HG03135 (cell line): ENCODE measurements at regions not wholly inside any gene's neighbourhood (a gene's known extent, or its start where the extent isn't known, plus 50 kb on each side); places are given as distances from the start of the nearest gene placed in this dataset.
A peak's percentile ranks its signal among the peaks of the same experiment; 100 is the strongest.

Source experiments
- ATAC-seq: cut with Tn5 transposase; IDR thresholded peaks from one replicate; pipeline ENCODE4 v1.9.1; 2021; ENCODE audit warnings: mild to moderate bottlenecking, moderate library complexity; ENCODE audit not compliant: unreplicated experiment

- no peak for ATAC-seq
These were observed 276.4 kb upstream of the PRMT6 start for GRCh38 chr1:106780066-106780465.

DNA sequence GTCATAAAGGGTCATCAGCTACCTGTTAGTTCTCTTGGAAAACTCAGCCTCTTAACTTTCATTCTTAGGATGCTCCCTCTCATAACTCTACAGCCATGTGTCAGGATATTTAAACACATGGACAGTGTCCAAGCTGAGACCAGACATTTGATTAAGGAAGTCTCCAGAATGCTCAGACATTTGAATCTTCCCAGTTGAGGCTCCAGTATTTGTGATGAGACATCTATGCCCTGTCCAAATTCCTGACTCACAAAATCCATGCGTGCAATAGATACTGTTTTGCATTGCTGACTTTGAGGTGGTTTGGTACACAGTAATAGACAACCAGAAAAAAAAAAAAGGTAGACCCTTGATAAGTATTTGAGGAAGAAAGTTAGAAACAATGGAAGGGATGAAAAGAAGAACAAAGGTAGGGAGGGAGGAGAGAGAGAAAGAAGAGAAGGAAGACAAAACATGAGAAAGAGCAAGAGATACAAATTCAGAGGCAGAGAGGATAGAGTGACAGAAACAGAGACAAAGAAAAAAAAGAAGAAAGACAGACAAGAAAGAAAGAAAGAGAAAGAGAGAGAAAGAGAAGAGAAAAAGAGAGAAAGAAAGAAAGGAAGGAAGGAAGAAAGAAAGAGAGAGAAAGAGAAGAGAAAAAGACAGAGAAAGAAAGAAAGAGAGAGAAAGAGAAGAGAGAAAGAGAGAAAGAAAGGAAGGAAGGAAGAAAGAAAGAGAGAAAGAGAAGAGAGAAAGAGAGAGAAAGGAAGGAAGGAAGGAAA, 275.5 kb upstream of the PRMT6 start:
- no peak for ATAC-seq

DNA sequence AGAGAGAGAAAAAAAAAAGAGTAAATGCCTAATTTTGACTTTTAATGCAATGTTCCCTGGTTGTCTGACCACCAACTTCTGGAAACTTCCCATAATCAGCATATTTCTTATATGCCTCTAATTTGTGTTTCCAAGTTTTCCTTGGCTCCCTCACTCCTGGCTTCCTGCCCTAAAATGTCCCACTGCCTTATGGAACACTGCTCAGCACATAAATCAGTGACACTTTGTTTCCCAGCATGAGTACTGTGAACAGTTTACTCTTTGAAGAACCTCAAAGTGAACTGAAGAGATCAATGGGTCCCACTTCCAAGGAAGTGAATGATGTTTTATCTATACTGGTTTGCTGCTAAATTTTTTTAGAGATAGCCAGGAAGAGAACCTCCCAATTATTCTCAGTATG, 271.3 kb upstream of the PRMT6 start:
- no peak for ATAC-seq

DNA sequence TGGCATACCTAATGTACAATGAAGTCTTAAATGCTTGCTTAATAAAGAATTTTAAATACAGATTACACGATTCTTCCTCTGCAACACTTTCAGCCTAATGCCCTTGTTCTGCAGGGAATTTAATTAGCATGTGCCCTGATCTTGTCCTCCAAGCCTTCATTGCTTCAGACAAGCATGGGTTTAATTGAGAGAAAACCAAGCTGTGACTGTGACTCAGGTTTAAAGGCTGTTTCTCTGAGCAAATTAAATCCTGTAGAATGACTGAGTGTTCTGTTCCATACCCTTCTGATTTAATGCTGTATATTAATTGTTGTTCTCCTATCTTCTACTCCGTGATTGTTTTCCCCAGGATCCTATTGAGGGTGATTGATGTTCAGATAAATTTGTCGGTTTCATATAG, 269.0 kb upstream of the PRMT6 start:
- ATAC-seq: no peak

DNA sequence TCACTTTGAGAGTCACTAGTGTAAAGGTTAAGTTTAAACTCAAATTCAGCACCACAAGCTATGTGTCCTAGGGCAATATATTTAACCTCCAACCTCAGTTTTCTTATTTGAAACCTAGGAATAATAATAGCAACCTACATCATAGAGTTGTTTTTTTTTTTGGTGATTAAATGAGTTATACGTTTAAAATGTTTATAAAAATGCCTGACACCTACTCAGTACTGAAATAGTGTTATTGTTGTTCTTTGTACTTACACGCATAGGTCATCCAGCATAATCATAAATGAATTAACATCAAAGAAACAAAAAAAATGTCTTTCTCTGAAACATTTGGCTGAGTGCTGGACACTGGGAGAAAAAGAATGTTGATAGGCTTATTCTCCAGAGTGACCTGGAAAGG, 266.8 kb upstream of the PRMT6 start:
- ATAC-seq: no peak

DNA sequence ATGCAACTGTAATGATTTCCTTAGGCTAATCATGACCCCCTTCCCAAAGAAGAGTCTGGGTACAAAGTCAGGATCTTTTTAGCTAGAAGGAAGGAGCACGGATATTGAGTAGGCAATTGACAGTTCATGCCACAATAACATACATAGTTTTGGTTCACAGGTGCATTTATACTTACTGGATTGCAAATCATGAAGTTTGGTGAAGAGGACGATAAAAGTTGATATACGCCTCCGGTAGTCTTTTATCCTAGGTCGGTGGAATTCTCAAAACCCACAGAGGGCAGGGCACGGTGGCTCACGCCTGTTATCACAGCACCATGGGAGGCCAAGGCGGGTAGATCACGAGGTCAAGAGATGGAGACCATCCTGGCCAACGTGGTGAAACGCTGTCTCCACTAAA, 265.4 kb upstream of the PRMT6 start:
- no peak for ATAC-seq

- ATAC-seq: no peak
These were observed 262.8 kb upstream of the PRMT6 start for GRCh38 chr1:106793651-106794050.

- ATAC-seq: no peak
These were observed 257.5 kb upstream of the PRMT6 start for GRCh38 chr1:106798991-106799390.

- no peak for ATAC-seq
These were observed 254.3 kb upstream of the PRMT6 start for GRCh38 chr1:106802181-106802580.

GRCh38 chr1:106814418-106814817, 242.1 kb upstream of the PRMT6 start:
- ATAC-seq: no peak

GRCh38 chr1:106817575-106817974, 238.9 kb upstream of the PRMT6 start:
- ATAC-seq: no peak

DNA sequence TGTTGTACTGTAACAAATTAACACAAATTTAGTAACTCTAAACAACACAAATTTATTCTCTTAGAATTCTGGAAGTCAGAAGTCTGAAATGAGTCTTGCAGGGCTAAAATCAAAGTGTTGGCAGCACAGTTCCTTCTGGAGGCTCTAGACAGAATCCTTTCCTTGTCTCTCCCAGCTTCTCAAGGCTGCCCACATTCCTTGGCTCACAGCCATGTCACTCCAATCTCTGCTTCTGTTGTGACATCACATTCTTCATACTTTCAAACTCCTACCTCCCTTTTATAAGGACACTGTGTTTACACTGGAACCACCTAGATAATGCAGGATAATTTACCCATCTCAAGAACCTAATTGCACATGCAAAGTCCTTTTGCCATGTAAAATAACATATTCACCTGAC, 225.0 kb upstream of the PRMT6 start:
- ATAC-seq: no peak

DNA sequence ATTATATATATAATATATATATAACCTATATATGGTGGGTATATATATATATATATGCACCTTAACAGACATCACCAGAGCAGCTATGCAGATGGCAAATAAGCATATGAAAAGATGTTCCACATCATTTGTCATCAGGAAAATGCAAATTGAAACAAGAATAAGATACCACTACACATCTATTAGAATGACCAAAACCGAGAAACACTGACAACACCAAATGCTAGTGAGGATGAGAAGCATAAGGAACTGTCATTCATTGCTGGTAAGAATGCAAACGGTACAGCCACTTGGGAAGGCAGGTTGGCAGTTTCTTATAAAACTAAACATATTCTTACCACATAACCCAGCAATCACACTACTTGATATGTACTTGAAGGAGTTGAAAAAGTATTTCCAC, 219.8 kb upstream of the PRMT6 start:
- ATAC-seq: peak; percentile 88

DNA sequence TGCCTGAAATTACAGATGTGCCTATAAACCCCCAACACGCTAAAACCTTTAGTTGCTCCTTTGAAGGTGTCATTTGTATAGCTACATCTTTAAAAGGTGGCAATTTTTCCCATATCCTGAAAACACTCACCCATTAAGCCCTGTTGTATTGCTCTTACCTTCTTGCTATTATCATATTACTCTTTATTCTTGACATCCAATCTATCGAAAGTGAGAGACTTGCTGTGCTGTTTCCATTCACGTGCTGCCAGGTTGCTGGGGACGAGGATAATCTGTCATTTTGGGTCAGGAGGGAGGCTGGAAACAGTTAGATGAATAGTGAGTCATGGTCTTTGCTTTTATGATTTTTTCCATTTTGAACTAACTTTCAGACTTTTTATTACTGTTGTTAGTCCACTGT, 213.0 kb upstream of the PRMT6 start:
- ATAC-seq: no peak

DNA sequence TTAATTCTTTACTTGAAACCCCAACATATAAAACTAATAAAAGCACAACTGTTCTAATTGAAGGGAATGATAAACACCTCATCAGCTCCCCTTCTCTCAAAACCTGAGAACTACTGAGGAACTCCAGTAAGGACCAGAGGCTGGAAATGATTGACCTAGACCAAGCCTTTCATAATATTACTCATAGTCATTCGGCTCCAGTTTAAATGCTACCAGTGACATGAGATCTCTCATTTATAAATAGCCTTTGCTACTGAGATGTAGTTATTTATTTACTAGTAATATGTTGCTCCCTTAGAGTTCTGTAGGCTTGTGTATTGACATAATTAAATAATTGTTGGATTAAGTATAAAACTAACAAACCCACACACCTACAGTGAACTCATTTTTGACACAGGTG, 209.8 kb upstream of the PRMT6 start:
- ATAC-seq: peak; percentile 99

GRCh38 chr1:106861110-106861509, 195.4 kb upstream of the PRMT6 start:
- ATAC-seq: no peak

GRCh38 chr1:106868828-106869227, 187.6 kb upstream of the PRMT6 start:
- ATAC-seq: no peak

- no peak for ATAC-seq
These were observed 180.9 kb upstream of the PRMT6 start for GRCh38 chr1:106875622-106876021.

DNA sequence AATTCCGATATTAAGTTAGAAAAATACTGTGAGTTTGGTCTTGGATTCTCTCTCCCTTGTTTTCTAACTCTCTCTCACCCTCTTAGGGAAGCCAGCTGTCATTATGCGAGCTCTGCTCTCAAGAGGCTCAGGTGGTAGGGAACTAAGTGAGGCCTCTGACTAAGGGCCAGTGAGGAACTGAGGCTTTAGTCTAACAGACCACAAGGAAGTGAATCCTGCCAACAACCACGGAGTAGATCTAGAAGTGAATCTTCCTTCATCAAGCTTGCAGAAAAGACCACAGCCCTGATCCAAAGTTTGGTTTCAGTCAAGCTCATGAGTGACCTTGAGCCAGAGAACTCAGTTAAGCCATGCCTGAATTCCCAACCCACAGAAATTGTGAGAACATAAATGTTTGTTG, 180.1 kb upstream of the PRMT6 start:
- ATAC-seq: no peak

GRCh38 chr1:106879538-106879937, 176.9 kb upstream of the PRMT6 start:
- ATAC-seq: no peak

- ATAC-seq: no peak
These were observed 176.2 kb upstream of the PRMT6 start for GRCh38 chr1:106880226-106880625.

GRCh38 chr1:106883208-106883607, 173.3 kb upstream of the PRMT6 start:
- ATAC-seq: no peak

- no peak for ATAC-seq
These were observed 167.4 kb upstream of the PRMT6 start for GRCh38 chr1:106889059-106889458.
